Activated CD4-positive, alpha-beta T cell treated with anti-CD3 and anti-CD28 coated beads for 48 hours (primary cell): ENCODE measurements at regions not wholly inside any gene's neighbourhood (a gene's known extent, or its start where the extent isn't known, plus 50 kb on each side); places are given as distances from the start of the nearest gene placed in this dataset.

Source experiments
- DNase-seq: peaks from one replicate; pipeline ENCODE4 v3.0.0-alpha.2; 2020

- no peak for DNase-seq
Measured at GRCh38 chr16:35736546-35736945, 2277.1 kb downstream of the TP53TG3F start.

GRCh38 chr16:35737076-35737475 lies 2277.7 kb downstream of the TP53TG3F start:
- DNase-seq, result no peak

- DNase-seq, result no peak
Measured at GRCh38 chr16:35741546-35741945, 2282.1 kb downstream of the TP53TG3F start.

GRCh38 chr16:35743101-35743692 lies 2283.8 kb downstream of the TP53TG3F start:
- DNase-seq, result no peak

GRCh38 chr16:35744084-35744483 lies 2284.7 kb downstream of the TP53TG3F start:
- no peak for DNase-seq

GRCh38 chr16:35744726-35745125 lies 2285.3 kb downstream of the TP53TG3F start:
- no peak for DNase-seq

GRCh38 chr16:35745191-35745590 lies 2285.8 kb downstream of the TP53TG3F start:
- DNase-seq, result no peak

- no peak for DNase-seq
Measured at GRCh38 chr16:35745821-35746248, 2286.4 kb downstream of the TP53TG3F start.

- DNase-seq, result no peak
Measured at GRCh38 chr16:35746281-35746962, 2287.0 kb downstream of the TP53TG3F start.

GRCh38 chr16:35746963-35747657 lies 2287.7 kb downstream of the TP53TG3F start:
- DNase-seq, result no peak

- no peak for DNase-seq
Measured at GRCh38 chr16:35747658-35748455, 2288.4 kb downstream of the TP53TG3F start.

- no peak for DNase-seq
Measured at GRCh38 chr16:35748621-35749252, 2289.3 kb downstream of the TP53TG3F start.

- DNase-seq, result no peak
Measured at GRCh38 chr16:35749253-35750141, 2290.1 kb downstream of the TP53TG3F start.

GRCh38 chr16:35750157-35750689 lies 2290.8 kb downstream of the TP53TG3F start:
- DNase-seq, result no peak

GRCh38 chr16:35750701-35751104 lies 2291.3 kb downstream of the TP53TG3F start:
- DNase-seq, result no peak

GRCh38 chr16:35751191-35751941 lies 2292.0 kb downstream of the TP53TG3F start:
- no peak for DNase-seq

- DNase-seq, result no peak
Measured at GRCh38 chr16:35752012-35752772, 2292.8 kb downstream of the TP53TG3F start.

GRCh38 chr16:35752773-35753558 lies 2293.6 kb downstream of the TP53TG3F start:
- DNase-seq, result no peak
